Immature natural killer cell (primary cell): ENCODE measurements at regions not wholly inside any gene's neighbourhood (a gene's known extent, or its start where the extent isn't known, plus 50 kb on each side); places are given as distances from the start of the nearest gene placed in this dataset.

Source experiments
- DNase-seq, 3 donors: peaks; one replicate each; pipeline ENCODE4 v3.0.0; 2022; ENCODE audit warnings: mixed read lengths in 1 of 3
- H3K27ac Mint-ChIP-seq, 6 donors: one replicate each; pipeline ENCODE4 v1.8.0; 2020; ENCODE audit warnings: mixed read lengths in 6 of 6, mild to moderate bottlenecking in 5 of 6, inconsistent platforms in 4 of 6, moderate library complexity in 3 of 6
- H3K27me3 Mint-ChIP-seq, 3 donors: one replicate each; pipeline ENCODE4 v1.8.0; 2020 to 2021; ENCODE audit warnings: low read depth in 3 of 3, mild to moderate bottlenecking in 3 of 3, mixed read lengths in 3 of 3, moderate library complexity in 3 of 3, inconsistent platforms in 1 of 3
- H3K36me3 Mint-ChIP-seq, 3 donors: one replicate each; pipeline ENCODE4 v1.8.0; 2020; ENCODE audit warnings: mixed read lengths in 3 of 3, inconsistent platforms in 2 of 3, mild to moderate bottlenecking in 2 of 3
- H3K4me1 Mint-ChIP-seq, 2 donors: one replicate each; pipeline ENCODE4 v1.8.0; 2020; ENCODE audit warnings: inconsistent platforms in 2 of 2, mild to moderate bottlenecking in 2 of 2, mixed read lengths in 2 of 2, moderate library complexity in 1 of 2
- H3K4me3 Mint-ChIP-seq, 5 donors: one replicate each; pipeline ENCODE4 v1.8.0; 2020; ENCODE audit warnings: mild to moderate bottlenecking in 5 of 5, mixed read lengths in 5 of 5, inconsistent platforms in 3 of 5, moderate library complexity in 3 of 5
- H3K9me3 Mint-ChIP-seq, 6 donors: one replicate each; pipeline ENCODE4 v1.8.0; 2020; ENCODE audit warnings: mild to moderate bottlenecking in 6 of 6, mixed read lengths in 6 of 6, inconsistent platforms in 4 of 6, moderate library complexity in 3 of 6

DNA sequence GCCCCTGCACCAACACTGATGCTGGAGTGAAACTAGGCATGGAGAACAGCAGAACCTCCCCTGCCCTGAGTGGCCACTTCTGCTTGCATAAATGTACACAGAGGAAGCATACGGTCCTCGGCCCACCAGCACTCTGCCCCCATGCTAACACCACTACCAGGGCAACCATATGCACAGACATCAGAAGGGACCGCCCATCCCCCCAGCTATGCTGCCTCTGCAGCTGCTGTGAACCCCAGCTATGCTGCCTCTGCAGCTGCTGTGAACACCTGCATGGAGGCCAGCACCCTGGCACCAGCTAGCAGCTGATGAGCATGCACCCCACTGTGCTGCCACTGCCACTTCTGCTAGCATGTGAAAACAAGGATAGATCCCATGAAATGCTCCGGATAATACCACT, 250.3 kb downstream of the TUSC1 start:
- Mint-ChIP-seq H3K27me3 (peaks cover 2 to 3% (median 3%) of the 10 kb centered on the region in 3 donors), H3K9me3 (peaks cover 13 to 84% (median 56%) of the 10 kb centered on the region in 6 donors), H3K4me3 (no peak overlapping the region), H3K4me1 (no peaks in the 10 kb centered on the region), H3K36me3 (peaks cover 0 to 4% (median 0%) of the 10 kb centered on the region in 3 donors), H3K27ac (no peak overlapping the region)
- no peak for DNase-seq

GRCh38 chr9:25427290-25427689, 251.0 kb downstream of the TUSC1 start:
- H3K9me3 Mint-ChIP-seq, result peaks cover 13 to 80% (median 53%) of the 10 kb centered on the region in 6 donors
- no peak overlapping the region for H3K27ac Mint-ChIP-seq

DNA sequence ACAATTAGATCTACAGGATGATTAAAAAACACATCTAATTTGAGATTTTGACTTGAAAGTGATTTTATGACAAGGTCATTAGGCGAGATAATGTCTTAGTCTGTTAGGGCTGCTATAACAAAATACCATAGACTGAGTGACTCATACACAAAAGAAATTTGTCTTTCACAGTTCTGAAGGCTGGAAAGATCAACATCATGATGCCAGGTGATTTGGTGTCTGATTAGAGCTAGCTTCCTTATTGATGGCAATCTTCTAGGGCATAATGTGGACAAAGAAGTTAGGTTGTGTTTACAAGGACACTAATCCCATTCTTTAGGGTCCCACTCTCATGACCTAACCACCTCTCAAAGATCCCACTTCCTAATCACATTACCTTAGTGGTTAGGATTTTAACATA, 256.7 kb downstream of the TUSC1 start:
- peaks cover 0 to 13% (median 0%) of the 10 kb centered on the region in 3 donors for H3K36me3 Mint-ChIP-seq
- peaks cover 0 to 2% (median 0%) of the 10 kb centered on the region in 3 donors for H3K27me3 Mint-ChIP-seq
- H3K4me3 Mint-ChIP-seq, result no peak overlapping the region
- peaks cover 4 to 66% (median 30%) of the 10 kb centered on the region in 6 donors for H3K9me3 Mint-ChIP-seq
- DNase-seq, result no peak
- no peak overlapping the region for H3K27ac Mint-ChIP-seq
- H3K4me1 Mint-ChIP-seq, result no peaks in the 10 kb centered on the region

More at GRCh38 chr9:25427290-25427689, 251.0 kb downstream of the TUSC1 start:
- Mint-ChIP-seq H3K36me3 (peaks cover 0 to 4% (median 0%) of the 10 kb centered on the region in 3 donors), H3K27me3 (peaks cover 2 to 3% (median 3%) of the 10 kb centered on the region in 3 donors), H3K4me1 (no peaks in the 10 kb centered on the region), H3K4me3 (no peak overlapping the region)
- no peak for DNase-seq

- Mint-ChIP-seq H3K4me1 (no peaks in the 10 kb centered on the region), H3K36me3 (peaks cover 0 to 13% (median 0%) of the 10 kb centered on the region in 3 donors), H3K4me3 (no peak overlapping the region), H3K9me3 (peaks cover 4 to 65% (median 30%) of the 10 kb centered on the region in 6 donors), H3K27ac (no peak overlapping the region), H3K27me3 (no peaks in the 10 kb centered on the region)
- DNase-seq, result no peak
These were observed 259.3 kb downstream of the TUSC1 start for GRCh38 chr9:25418974-25419373.

GRCh38 chr9:25415718-25416117, 262.5 kb downstream of the TUSC1 start:
- no peak for DNase-seq
- no peaks in the 10 kb centered on the region for H3K4me1 Mint-ChIP-seq
- H3K4me3 Mint-ChIP-seq, result no peak overlapping the region
- H3K27ac Mint-ChIP-seq, result no peak overlapping the region
- peaks cover 0 to 5% (median 0%) of the 10 kb centered on the region in 3 donors for H3K36me3 Mint-ChIP-seq
- H3K9me3 Mint-ChIP-seq, result peaks cover 1 to 71% (median 33%) of the 10 kb centered on the region in 6 donors
- peaks cover 0 to 2% (median 0%) of the 10 kb centered on the region in 3 donors for H3K27me3 Mint-ChIP-seq

DNA sequence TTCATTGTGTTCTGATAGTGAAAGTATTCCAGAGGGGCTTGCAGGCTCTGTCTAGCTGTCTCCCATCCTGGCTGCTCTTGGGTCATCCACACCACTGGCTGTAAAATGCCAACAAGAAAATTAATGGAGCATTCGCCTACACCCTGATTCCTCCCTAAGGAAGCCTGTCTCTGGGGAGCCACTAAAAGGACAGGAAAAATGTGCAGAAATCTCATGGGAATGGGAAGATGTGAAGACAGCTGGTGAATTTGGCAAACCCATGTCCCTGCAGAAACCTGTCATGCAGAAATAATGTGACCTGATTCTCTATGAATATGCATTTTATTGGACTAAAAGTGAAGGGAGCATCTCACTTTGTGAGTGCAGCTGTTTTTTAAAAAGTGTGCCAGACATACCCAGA, 265.6 kb downstream of the TUSC1 start:
- no peaks in the 10 kb centered on the region for H3K36me3 Mint-ChIP-seq
- no peaks in the 10 kb centered on the region for H3K4me1 Mint-ChIP-seq

DNA sequence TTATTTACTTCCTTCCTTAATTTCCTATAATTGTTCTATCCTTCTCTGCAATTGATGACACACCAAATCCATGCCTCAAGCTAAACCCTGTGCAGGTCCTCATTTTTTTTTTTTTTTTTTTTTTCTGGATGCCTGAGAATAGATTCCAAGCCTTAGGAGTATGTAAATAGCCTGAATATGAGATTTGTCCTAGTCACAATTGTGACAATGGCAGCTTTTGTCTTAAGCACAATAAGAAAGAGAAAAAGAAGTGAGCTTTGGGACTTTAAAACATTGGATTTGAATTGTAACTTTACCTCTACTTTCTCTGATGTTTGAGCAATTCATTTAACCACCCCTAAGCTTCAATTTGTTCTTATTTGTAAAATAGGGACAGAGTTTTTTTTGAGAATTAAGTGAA, 280.5 kb downstream of the TUSC1 start:
- no peaks in the 10 kb centered on the region for H3K4me1 Mint-ChIP-seq
- H3K9me3 Mint-ChIP-seq, result peaks cover 7 to 66% (median 38%) of the 10 kb centered on the region in 6 donors
- no peak overlapping the region for H3K27ac Mint-ChIP-seq
- H3K4me3 Mint-ChIP-seq, result no peak overlapping the region
- H3K36me3 Mint-ChIP-seq, result no peaks in the 10 kb centered on the region
- H3K27me3 Mint-ChIP-seq, result no peaks in the 10 kb centered on the region
- no peak for DNase-seq

More for the DNA sequence above, 265.6 kb downstream of the TUSC1 start:
- peaks cover 0 to 2% (median 0%) of the 10 kb centered on the region in 3 donors for H3K27me3 Mint-ChIP-seq
- peaks cover 0 to 59% (median 32%) of the 10 kb centered on the region in 6 donors for H3K9me3 Mint-ChIP-seq
- no peak overlapping the region for H3K27ac Mint-ChIP-seq
- no peak overlapping the region for H3K4me3 Mint-ChIP-seq
- DNase-seq, result no peak

DNA sequence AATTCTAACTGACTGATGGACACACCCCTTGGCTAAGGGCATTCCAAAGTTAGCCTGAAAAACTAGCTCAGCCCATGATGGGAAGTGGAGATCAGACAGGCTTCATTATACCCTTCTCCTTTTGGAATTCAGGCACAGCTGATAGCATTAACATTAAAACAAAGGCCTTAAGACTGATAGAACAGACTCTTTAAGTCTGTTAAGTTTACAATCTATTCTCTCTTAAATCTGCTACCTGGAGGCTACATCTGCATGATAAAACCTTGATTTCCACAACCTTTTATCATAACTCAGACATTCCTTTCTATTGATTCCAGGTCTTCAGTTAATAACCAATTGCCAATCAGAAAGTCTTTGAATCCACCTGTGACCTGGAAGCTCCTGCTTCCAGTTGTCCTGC, 281.4 kb downstream of the TUSC1 start:
- no peak for DNase-seq
- Mint-ChIP-seq H3K9me3 (peaks cover 7 to 58% (median 42%) of the 10 kb centered on the region in 6 donors), H3K27ac (no peak overlapping the region), H3K4me1 (no peaks in the 10 kb centered on the region), H3K36me3 (peaks cover 0 to 3% (median 0%) of the 10 kb centered on the region in 3 donors), H3K27me3 (no peaks in the 10 kb centered on the region), H3K4me3 (no peak overlapping the region)

DNA sequence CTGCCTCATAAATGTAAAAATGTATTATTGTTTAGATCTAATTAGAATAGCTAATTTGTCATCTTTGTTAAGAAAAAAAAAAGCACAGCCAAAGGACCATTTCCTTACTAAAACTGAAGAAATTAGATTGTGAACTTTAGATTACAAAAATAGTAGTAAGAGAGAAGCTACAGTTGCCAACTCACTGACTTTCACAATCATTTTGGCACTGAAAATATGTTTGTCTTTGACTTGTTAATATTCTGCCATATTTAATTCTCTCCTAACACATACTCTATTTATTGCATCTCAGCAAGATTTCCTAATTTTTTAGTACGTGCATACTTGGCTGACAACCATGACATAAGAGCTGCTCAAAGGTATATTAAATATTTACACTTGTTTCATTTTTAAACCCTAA, 297.1 kb downstream of the TUSC1 start:
- Mint-ChIP-seq H3K4me1 (no peaks in the 10 kb centered on the region), H3K27ac (no peak overlapping the region), H3K9me3 (peaks cover 2 to 59% (median 33%) of the 10 kb centered on the region in 6 donors)

GRCh38 chr9:25377039-25377438, 301.2 kb downstream of the TUSC1 start:
- H3K4me1 Mint-ChIP-seq, result no peaks in the 10 kb centered on the region
- no peak overlapping the region for H3K27ac Mint-ChIP-seq

More for the DNA sequence above, 297.1 kb downstream of the TUSC1 start:
- Mint-ChIP-seq H3K36me3 (peaks cover 0 to 3% (median 0%) of the 10 kb centered on the region in 3 donors), H3K27me3 (no peaks in the 10 kb centered on the region), H3K4me3 (no peak overlapping the region)
- DNase-seq, result no peak

GRCh38 chr9:25374281-25374680, 304.0 kb downstream of the TUSC1 start:
- Mint-ChIP-seq H3K9me3 (peaks cover 6 to 67% (median 35%) of the 10 kb centered on the region in 6 donors), H3K4me3 (no peak overlapping the region), H3K27me3 (no peaks in the 10 kb centered on the region), H3K4me1 (no peaks in the 10 kb centered on the region), H3K36me3 (peaks cover 0 to 3% (median 0%) of the 10 kb centered on the region in 3 donors), H3K27ac (no peak overlapping the region)
- no peak for DNase-seq

More at GRCh38 chr9:25377039-25377438, 301.2 kb downstream of the TUSC1 start:
- Mint-ChIP-seq H3K36me3 (peaks cover 0 to 3% (median 0%) of the 10 kb centered on the region in 3 donors), H3K4me3 (no peak overlapping the region), H3K27me3 (no peaks in the 10 kb centered on the region), H3K9me3 (peaks cover 1 to 63% (median 37%) of the 10 kb centered on the region in 6 donors)
- DNase-seq, result no peak

DNA sequence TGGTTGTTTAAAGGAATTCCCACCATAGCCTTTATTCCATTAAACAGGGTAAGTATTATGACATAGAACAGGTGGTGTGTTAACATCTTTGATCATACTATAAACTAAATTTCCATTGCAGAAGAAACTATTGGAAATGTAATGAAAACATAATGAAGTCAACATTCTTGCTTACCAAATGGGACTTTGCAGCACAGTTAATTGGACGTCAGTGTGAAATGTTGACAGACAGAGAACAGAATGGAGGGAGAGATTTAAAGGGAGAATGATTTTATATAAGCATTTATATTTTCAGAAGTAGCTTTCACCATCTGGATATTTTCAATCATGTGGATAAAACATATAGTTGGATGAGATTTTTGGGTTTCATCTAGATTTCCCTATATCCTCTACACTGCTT, 311.3 kb downstream of the TUSC1 start:
- Mint-ChIP-seq H3K36me3 (no peaks in the 10 kb centered on the region), H3K9me3 (peaks cover 17 to 58% (median 37%) of the 10 kb centered on the region in 6 donors), H3K27ac (no peak overlapping the region), H3K27me3 (no peaks in the 10 kb centered on the region), H3K4me3 (no peak overlapping the region), H3K4me1 (no peaks in the 10 kb centered on the region)
- no peak for DNase-seq

GRCh38 chr9:25353783-25354182, 324.5 kb downstream of the TUSC1 start:
- H3K36me3 Mint-ChIP-seq, result peaks cover 0 to 3% (median 0%) of the 10 kb centered on the region in 3 donors
- H3K4me3 Mint-ChIP-seq, result no peak overlapping the region
- H3K27me3 Mint-ChIP-seq, result peaks cover 0 to 5% (median 0%) of the 10 kb centered on the region in 3 donors
- no peak for DNase-seq
- H3K9me3 Mint-ChIP-seq, result peaks cover 16 to 47% (median 25%) of the 10 kb centered on the region in 6 donors
- no peaks in the 10 kb centered on the region for H3K4me1 Mint-ChIP-seq
- H3K27ac Mint-ChIP-seq, result no peak overlapping the region

GRCh38 chr9:25350011-25350410, 328.2 kb downstream of the TUSC1 start:
- peaks cover 0 to 2% (median 0%) of the 10 kb centered on the region in 3 donors for H3K27me3 Mint-ChIP-seq
- H3K36me3 Mint-ChIP-seq, result no peaks in the 10 kb centered on the region
- no peaks in the 10 kb centered on the region for H3K4me1 Mint-ChIP-seq
- H3K4me3 Mint-ChIP-seq, result no peak overlapping the region
- DNase-seq, result no peak
- H3K27ac Mint-ChIP-seq, result no peak overlapping the region
- peaks cover 4 to 41% (median 15%) of the 10 kb centered on the region in 6 donors for H3K9me3 Mint-ChIP-seq

GRCh38 chr9:25322142-25322541, 356.1 kb downstream of the TUSC1 start:
- no peak for DNase-seq
- H3K27ac Mint-ChIP-seq, result no peak overlapping the region
- peaks cover 16 to 59% (median 37%) of the 10 kb centered on the region in 6 donors for H3K9me3 Mint-ChIP-seq
- no peaks in the 10 kb centered on the region for H3K4me1 Mint-ChIP-seq
- H3K4me3 Mint-ChIP-seq, result no peak overlapping the region
- H3K36me3 Mint-ChIP-seq, result no peaks in the 10 kb centered on the region
- H3K27me3 Mint-ChIP-seq, result peaks cover 0 to 2% (median 0%) of the 10 kb centered on the region in 3 donors
